IMR-90 (cell line): ENCODE measurements at regions not wholly inside any gene's neighbourhood (a gene's known extent, or its start where the extent isn't known, plus 50 kb on each side); places are given as distances from the start of the nearest gene placed in this dataset.

Source experiments
- ATAC-seq: fragments of 200-7000 bp; cut with Tn5 transposase; 2 replicates; pipeline ENCODE4 v1.9.1; 2020; ENCODE audit warnings: low read depth, mild to moderate bottlenecking, moderate library complexity
- BruUV-seq: library from RNA; stranded (reverse); fragments of 400-500 nt; replicated peaks from 2 replicates; lab custom pipeline; 2021; lab: Mats Ljungman, UMichigan
- CTCF ChIA-PET: fragments of 300-600 bp; formaldehyde crosslinking; extraction: SDS; loops from one replicate; lab custom pipeline; 2021; ENCODE audit warnings: antibody characterized with exemption; lab: Yijun Ruan, JAX
- POLR2A ChIA-PET: fragments of 300-600 bp; sonication (Branson Sonifier 250); formaldehyde crosslinking; loops from one replicate; lab custom pipeline; 2022; ENCODE audit warnings: antibody characterized with exemption; ENCODE audit not compliant: unreplicated experiment; lab: Charles Lee
- DNase-seq: peaks from one replicate; pipeline ENCODE4 v3.0.0; 2013
- H2AFZ ChIP-seq: replicated peaks from 2 replicates; pipeline ENCODE3; 2013; ENCODE audit warnings: low read length, mild to moderate bottlenecking; ENCODE audit not compliant: poor library complexity
- H2AK5ac ChIP-seq: 2 replicates; pipeline ENCODE4 v1.6.1; 2013; ENCODE audit warnings: low read depth, low read length, inconsistent platforms
- H2AK9ac ChIP-seq: replicated peaks from 2 replicates; pipeline ENCODE3; 2013; ENCODE audit warnings: mild to moderate bottlenecking, low read depth, low read length, moderate library complexity; ENCODE audit not compliant: poor library complexity
- H2BK120ac ChIP-seq: 2 replicates; pipeline ENCODE4 v1.6.1; 2013; ENCODE audit warnings: low read depth, low read length, inconsistent platforms
- H2BK15ac ChIP-seq: 3 replicates; pipeline ENCODE4 v1.6.1; 2013; ENCODE audit warnings: low read depth, low read length, inconsistent platforms
- H2BK20ac ChIP-seq: 2 replicates; pipeline ENCODE4 v1.6.1; 2013; ENCODE audit warnings: low read depth, mild to moderate bottlenecking, inconsistent platforms, low read length, moderate library complexity
- H2BK5ac ChIP-seq: 2 replicates; pipeline ENCODE4 v1.6.1; 2013; ENCODE audit warnings: mild to moderate bottlenecking, low read depth, low read length, inconsistent platforms; ENCODE audit not compliant: poor library complexity, severe bottlenecking
- H3K14ac ChIP-seq: replicated peaks from 2 replicates; pipeline ENCODE4 v1.6.1; 2013; ENCODE audit warnings: low read depth, low read length, inconsistent platforms
- H3K18ac ChIP-seq: 2 replicates; pipeline ENCODE4 v1.6.1; 2013; ENCODE audit warnings: low read depth, low read length, control low read depth
- H3K23ac ChIP-seq: 2 replicates; pipeline ENCODE4 v1.6.1; 2013; ENCODE audit warnings: low read depth, low read length, inconsistent platforms
- H3K27ac ChIP-seq: 2 replicates; pipeline ENCODE4 v1.5.1; 2013; ENCODE audit warnings: mild to moderate bottlenecking, control low read depth, low read length; ENCODE audit not compliant: insufficient read depth
- H3K27me3 ChIP-seq: 2 replicates; pipeline ENCODE4 v1.6.1; 2013; ENCODE audit warnings: low read length; ENCODE audit not compliant: control insufficient read depth, insufficient read depth
- H3K36me3 ChIP-seq: 2 replicates; pipeline ENCODE4 v1.6.1; 2013; ENCODE audit warnings: low read length, mixed read lengths; ENCODE audit not compliant: control insufficient read depth, insufficient read depth
- H3K4ac ChIP-seq: 2 replicates; pipeline ENCODE4 v1.6.1; 2013; ENCODE audit warnings: low read depth, low read length, inconsistent platforms
- H3K4me1 ChIP-seq: 2 replicates; pipeline ENCODE4 v1.6.1; 2013; ENCODE audit warnings: low read length, mixed read lengths; ENCODE audit not compliant: control insufficient read depth, insufficient read depth
- H3K4me2 ChIP-seq: 2 replicates; pipeline ENCODE4 v1.6.1; 2013; ENCODE audit warnings: low read depth, mild to moderate bottlenecking, control low read depth, low read length, moderate library complexity
- H3K4me3 ChIP-seq: 2 replicates; pipeline ENCODE4 v1.5.1; 2013; ENCODE audit warnings: low read depth, mild to moderate bottlenecking, control low read depth, low read length, moderate library complexity; ENCODE audit not compliant: insufficient read depth
- H3K56ac ChIP-seq: 2 replicates; pipeline ENCODE4 v1.6.1; 2013; ENCODE audit warnings: low read length, inconsistent platforms; ENCODE audit not compliant: insufficient read depth; ENCODE audit errors: extremely low read depth
- H3K79me1 ChIP-seq, 2 experiments: 2 replicates each; pipeline ENCODE4 v1.6.1; 2013; ENCODE audit warnings: low read length in 2 of 2, inconsistent platforms in 1 of 2, low read depth in 1 of 2
- H3K9ac ChIP-seq: 2 replicates; pipeline ENCODE4 v1.6.1; 2013; ENCODE audit warnings: low read depth, low read length, control low read depth
- H3K9me1 ChIP-seq: 2 replicates; pipeline ENCODE4 v1.6.1; 2013; ENCODE audit warnings: low read length, inconsistent platforms; ENCODE audit not compliant: insufficient read depth
- H3K9me3 ChIP-seq: 2 replicates; pipeline ENCODE4 v1.6.1; 2013; ENCODE audit warnings: low read length; ENCODE audit not compliant: control insufficient read depth, insufficient read depth
- H4K20me1 ChIP-seq: 2 replicates; pipeline ENCODE4 v1.6.1; 2013; ENCODE audit warnings: low read length, inconsistent platforms; ENCODE audit not compliant: insufficient read depth
- H4K5ac ChIP-seq: 2 replicates; pipeline ENCODE4 v1.6.1; 2013; ENCODE audit warnings: mild to moderate bottlenecking, low read depth, low read length, control low read depth
- H4K8ac ChIP-seq, 2 experiments: 2 replicates each; pipeline ENCODE4 v1.6.1; 2013; ENCODE audit warnings: low read depth in 2 of 2, low read length in 2 of 2, control low read depth in 1 of 2, inconsistent platforms in 1 of 2
- H4K91ac ChIP-seq: 2 replicates; pipeline ENCODE4 v1.6.1; 2013; ENCODE audit warnings: low read depth, low read length, inconsistent platforms; ENCODE audit not compliant: insufficient read depth
- MAFK ChIP-seq: IDR thresholded peaks from 2 replicates; pipeline ENCODE4 v1.6.1; 2012; ENCODE audit warnings: low read depth, low read length, improper control_type of control experiment
- RAD21 ChIP-seq: IDR thresholded peaks from 2 replicates; pipeline ENCODE4 v1.6.1; 2012; ENCODE audit warnings: low read length, improper control_type of control experiment
- SMC3 ChIP-seq: fragments of 150-350 bp; IDR thresholded peaks from 2 replicates; pipeline ENCODE4 v1.6.1; 2016; ENCODE audit warnings: low read depth, mild to moderate bottlenecking, antibody characterized with exemption, low read length, moderate library complexity
- WGBS, 2 experiments: methylation state at CpG; one replicate each; pipeline versions ENCODE4 v1.1.5 to v1.1.7; 2013; ENCODE audit warnings: missing lambda C conversion rate in 2 of 2; ENCODE audit not compliant: insufficient read length in 1 of 2; ENCODE audit errors: extremely low coverage in 2 of 2; 5-methylcytosine and 5-hydroxymethylcytosine counted together
- dilution Hi-C: fragments of 300-500 bp; cut with HindIII; formaldehyde crosslinking; loops from one replicate; pipeline ENCODE4 v1.14.3; 2018; ENCODE audit warnings: low sequenced_read_pairs; ENCODE audit not compliant: unreplicated experiment
- in situ Hi-C: fragments of 300-500 bp; cut with MboI; formaldehyde crosslinking; loops from 3 replicates; pipeline ENCODE4 v1.14.3; 2019; ENCODE audit warnings: low sequenced_read_pairs, inconsistent platforms, mixed read lengths
- intact Hi-C: fragments of 100-400 bp; cut with micrococcal nuclease; formaldehyde crosslinking; loops from 2 replicates; pipeline ENCODE4 v1.10.0; 2022

DNA sequence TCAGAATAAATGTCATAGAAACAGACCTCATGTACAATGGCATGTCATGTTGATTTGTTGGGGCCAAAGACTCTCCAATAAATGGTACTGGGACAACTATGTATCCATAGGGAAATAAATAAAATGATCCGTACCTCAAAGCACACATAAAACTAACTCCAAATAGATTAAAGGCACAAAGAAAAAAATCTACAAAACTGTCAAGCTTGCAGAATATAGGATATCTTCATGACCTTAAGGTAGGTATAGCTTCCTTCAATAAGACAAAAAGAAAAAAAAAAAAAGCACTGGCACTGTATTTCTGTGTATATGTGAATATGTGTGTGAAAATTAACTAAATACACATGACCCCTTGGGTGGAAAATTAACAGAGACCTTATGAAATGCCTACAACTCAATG lies 101.9 kb downstream of the DIRAS2 start:
- Histone ChIP-seq H3K18ac (no peak overlapping the region), H3K4ac (no peak overlapping the region), H2AK9ac (no peak overlapping the region), H3K56ac (no peak overlapping the region), H2BK120ac (no peak overlapping the region), H4K5ac (no peak overlapping the region), H4K20me1 (no peaks in the 10 kb centered on the region), H3K4me3 (no peak overlapping the region), H3K27ac (no peak overlapping the region), H3K4me1 (no peaks in the 10 kb centered on the region), H3K23ac (no peak overlapping the region), H2BK5ac (no peak overlapping the region), H3K4me2 (no peak overlapping the region), H2BK20ac (no peak overlapping the region), H3K9ac (no peak overlapping the region), H3K36me3 (no peaks in the 10 kb centered on the region), H3K79me1 (no peaks in the 10 kb centered on the region), H3K14ac (no peak overlapping the region), H4K91ac (no peak overlapping the region), H2AFZ (no peak overlapping the region), H2BK15ac (no peak overlapping the region), H2AK5ac (no peak overlapping the region), H3K9me1 (no peaks in the 10 kb centered on the region), H4K8ac (no peak overlapping the region), H3K27me3 (no peaks in the 10 kb centered on the region), H3K9me3 (no peaks in the 10 kb centered on the region)
- CTCF ChIA-PET, result no interaction called here
- dilution Hi-C loops, result no loop called here
- TF ChIP-seq RAD21 (no peak), SMC3 (no peak), MAFK (no peak; the same call in 1 of the 2 replicates)
- POLR2A ChIA-PET, result no interaction called here
- ATAC-seq (no peak), DNase-seq (no peak)
- intact Hi-C loops, result no loop called here
- no TSS peak for BruUV-seq
- no CpG with 5 or more reads among the region's 1 CpG for WGBS, 2 experiments
- in situ Hi-C loops, result no loop called here
